Neural cell (in vitro differentiated cells): ENCODE measurements at regions not wholly inside any gene's neighbourhood (a gene's known extent, or its start where the extent isn't known, plus 50 kb on each side); places are given as distances from the start of the nearest gene placed in this dataset.

Experiments used
- CTCF ChIP-seq: fragments of 450-650 bp; IDR thresholded peaks from 2 replicates; pipeline ENCODE4 v1.5.1; 2014; ENCODE audit warnings: antibody characterized with exemption, mild to moderate bottlenecking, moderate library complexity; ENCODE audit not compliant: poor library complexity, severe bottlenecking
- EP300 ChIP-seq: fragments of 450-650 bp; conservative IDR thresholded peaks from 2 replicates; pipeline ENCODE4 v1.6.1; 2014; ENCODE audit warnings: antibody characterized with exemption, mild to moderate bottlenecking, moderate library complexity; ENCODE audit not compliant: poor library complexity, severe bottlenecking
- REST ChIP-seq: IDR thresholded peaks from 2 replicates; pipeline ENCODE4 v1.6.1; 2012; ENCODE audit warnings: borderline replicate concordance

GRCh38 chr4:62324215-62324614 is 1124.1 kb downstream of the ADGRL3 start:
- no peak for TF ChIP-seq CTCF
- TF ChIP-seq EP300 = no peak
- TF ChIP-seq REST = no peak
